Renal cortex interstitium (tissue), 11 donors: ENCODE measurements at regions not wholly inside any gene's neighbourhood (a gene's known extent, or its start where the extent isn't known, plus 50 kb on each side); places are given as distances from the start of the nearest gene placed in this dataset.
A peak's percentile ranks its signal among the peaks of the same experiment; 100 is the strongest.

Experiments
- DNase-seq, 11 donors: peaks; one replicate each; pipeline ENCODE4 v3.0.0-alpha.2; 2013; ENCODE audit warnings: low read depth in 9 of 11, low spot score in 4 of 11; ENCODE audit errors: extremely low read depth in 1 of 11

DNA sequence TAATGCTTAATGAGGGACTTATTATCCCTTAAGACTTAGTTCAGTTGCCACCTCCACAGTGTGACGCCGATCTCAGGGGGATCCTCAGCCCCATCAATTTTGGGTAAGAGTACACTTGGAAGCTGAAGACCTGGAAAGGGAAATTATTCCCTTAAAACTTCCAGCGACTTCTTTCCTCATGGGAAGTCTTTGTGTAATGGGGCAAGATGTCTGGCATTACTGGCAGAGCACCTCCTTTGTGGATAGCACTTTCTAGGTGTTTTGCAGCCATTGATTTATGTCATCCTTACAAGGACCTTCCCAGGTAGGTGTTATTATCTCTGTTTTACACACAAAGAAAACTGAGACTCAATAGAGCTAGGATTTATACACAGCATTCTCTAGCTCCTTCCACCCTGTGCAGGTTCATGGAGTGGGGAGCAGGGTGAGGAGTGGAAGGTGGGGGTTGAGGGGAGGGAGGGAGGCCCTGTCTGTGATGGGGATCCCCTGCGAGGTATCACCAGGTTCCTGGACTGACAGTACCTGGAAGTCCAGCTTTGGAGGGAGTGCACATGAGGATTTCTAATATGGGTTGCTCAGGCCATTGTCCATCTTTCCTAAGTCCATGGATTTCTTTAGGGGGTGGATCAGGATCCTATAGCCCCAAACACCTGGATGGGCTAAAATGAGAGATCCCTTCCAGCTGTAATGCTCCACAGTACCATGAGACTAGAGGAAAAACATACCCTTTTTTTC, 79.4 kb downstream of the MYCN start:
- DNase-seq, result no peak

DNA sequence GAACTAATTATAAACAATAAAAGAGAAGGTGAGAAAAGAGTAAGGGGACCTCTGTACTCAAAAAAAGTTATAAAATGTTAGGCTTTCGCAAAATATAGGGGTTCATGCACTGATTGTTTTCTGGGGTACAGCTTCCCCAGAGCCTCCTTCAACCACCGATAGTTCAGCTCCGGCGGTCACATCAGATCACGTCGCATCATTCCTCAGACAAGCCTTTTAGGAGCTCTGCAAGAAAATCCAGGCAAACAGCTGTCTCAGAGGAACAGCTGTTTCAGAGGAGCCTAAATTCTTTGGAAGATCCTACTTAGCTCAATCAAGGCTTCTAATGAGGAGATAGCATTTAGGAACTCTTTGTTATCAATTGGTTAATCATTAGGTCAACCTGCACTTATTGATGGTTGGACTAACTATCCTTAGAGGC, 78.7 kb downstream of the MYCN start:
- DNase-seq, result no peak

DNA sequence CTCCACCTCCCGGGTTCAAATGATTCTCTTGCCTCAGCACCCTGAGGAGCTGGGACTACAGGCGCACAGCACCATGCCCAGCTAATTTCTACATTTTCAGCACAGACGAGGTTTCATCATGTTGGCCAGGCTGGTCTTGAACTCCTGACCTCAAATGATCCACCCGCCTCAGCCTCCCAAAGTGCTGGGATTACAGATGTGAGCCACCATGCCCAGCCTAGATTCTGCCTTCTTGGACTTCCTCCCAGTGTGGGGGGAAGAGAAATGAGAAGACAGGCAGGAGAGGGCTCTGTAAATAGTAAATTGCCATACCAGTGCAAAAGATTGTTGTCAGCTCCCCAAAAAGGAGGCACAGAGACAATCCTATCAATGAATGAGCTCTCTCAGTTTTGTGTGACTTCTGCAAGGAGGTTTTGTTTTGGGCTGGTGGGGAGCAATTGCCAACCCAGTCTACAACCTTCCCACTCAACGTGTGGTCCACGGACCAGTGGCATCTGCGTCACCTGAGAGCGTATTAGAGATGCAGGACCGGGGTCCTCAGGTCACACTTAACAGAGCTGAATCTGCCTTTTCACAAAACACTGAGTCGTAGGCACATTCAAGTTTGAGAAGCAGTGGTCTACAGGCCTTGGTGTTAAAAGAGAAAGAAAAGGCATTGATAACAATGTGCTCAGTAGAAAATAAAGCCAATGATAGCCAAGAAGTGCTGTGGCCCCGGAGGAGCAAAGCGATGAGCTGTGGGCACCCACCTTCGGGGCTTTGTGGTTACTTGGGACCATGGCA, 78.1 kb downstream of the MYCN start:
- no peak for DNase-seq

GRCh38 chr2:16016282-16016681, 75.9 kb downstream of the MYCN start:
- no peak for DNase-seq

- DNase-seq, result no peak
Observed at GRCh38 chr2:16015903-16016265, 75.5 kb downstream of the MYCN start.

GRCh38 chr2:16015210-16015902, 75.0 kb downstream of the MYCN start:
- no peak for DNase-seq

DNA sequence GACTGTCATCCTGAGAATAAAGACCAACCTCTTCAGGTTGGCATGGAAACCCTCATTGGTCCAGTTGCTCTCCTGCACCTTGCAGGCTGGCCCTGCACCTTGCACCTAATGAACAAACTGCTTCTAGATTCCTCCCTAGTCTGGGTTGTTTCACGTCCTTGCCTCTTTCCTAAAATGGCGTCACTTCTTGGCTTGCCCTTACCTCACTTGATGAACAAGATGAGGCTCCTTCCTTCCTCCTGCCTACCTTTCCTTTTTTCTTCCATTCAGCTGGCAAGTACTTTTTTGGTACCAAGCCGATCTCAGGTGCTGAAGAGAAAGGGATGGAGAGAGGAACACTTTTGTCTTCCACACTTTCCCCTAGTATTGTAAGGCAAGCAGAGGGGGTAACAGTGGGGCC, 74.5 kb downstream of the MYCN start:
- no peak for DNase-seq

GRCh38 chr2:16014041-16014787, 73.9 kb downstream of the MYCN start:
- no peak for DNase-seq

DNA sequence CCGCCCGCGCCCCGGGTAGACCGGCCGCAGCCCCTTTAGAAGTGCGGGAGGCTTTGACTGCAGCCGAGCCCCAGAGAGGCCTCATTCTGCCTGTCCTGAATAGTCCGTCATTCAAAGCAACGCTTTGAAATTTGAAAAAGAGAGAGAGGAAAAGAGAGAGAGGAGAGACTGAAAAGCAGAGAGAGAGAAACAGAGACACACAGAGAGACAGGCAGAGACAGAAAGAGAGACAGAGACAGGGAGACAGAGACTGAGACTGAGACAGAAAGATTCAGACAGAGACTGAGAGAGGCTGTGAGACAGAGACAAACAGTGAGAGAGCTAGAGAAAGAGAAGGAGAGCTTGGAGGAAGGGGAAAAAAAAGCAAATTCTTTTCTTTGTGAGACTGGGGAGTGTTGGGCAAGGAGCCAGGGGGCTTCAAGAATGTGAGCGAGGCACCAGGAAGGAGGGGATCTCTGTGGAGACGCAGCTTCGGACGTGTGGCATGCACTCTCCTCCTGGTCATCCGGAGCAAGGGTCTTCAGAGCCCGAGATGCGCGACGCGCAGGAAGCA, 73.1 kb downstream of the MYCN start:
- no peak for DNase-seq

- peak in 5 of 11 donors; percentile 28 to 67 (median 54) for DNase-seq
Observed at GRCh38 chr2:16012626-16013358, 72.4 kb downstream of the MYCN start.

DNA sequence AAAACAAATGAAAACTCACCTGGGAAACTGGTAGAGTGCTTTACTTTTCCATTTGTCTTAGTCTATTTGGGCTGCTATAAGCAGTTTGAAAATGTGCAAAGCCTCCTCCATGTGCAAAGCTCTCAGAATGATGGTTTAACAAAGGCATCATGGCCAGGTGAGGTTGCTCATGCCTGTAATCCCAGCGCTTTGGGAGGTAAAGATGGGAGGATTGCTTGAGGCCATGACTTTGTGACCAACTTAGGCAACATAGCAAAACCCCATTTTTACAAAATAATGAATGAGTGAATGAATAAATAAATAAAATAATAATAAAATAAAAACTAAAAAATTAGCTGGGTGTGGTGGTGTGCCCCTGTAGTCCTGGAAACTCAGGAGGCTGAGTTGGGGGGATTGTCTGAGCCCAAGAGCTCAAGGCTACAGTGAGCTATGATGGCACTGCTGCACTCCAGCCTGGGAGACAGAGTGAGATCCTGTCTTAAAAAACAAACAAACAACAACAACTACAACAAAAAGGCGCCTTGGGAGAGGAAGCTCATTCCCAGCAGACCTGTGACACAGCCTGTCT, 71.8 kb downstream of the MYCN start:
- DNase-seq, result no peak

GRCh38 chr2:16011621-16011960, 71.2 kb downstream of the MYCN start:
- no peak for DNase-seq

DNA sequence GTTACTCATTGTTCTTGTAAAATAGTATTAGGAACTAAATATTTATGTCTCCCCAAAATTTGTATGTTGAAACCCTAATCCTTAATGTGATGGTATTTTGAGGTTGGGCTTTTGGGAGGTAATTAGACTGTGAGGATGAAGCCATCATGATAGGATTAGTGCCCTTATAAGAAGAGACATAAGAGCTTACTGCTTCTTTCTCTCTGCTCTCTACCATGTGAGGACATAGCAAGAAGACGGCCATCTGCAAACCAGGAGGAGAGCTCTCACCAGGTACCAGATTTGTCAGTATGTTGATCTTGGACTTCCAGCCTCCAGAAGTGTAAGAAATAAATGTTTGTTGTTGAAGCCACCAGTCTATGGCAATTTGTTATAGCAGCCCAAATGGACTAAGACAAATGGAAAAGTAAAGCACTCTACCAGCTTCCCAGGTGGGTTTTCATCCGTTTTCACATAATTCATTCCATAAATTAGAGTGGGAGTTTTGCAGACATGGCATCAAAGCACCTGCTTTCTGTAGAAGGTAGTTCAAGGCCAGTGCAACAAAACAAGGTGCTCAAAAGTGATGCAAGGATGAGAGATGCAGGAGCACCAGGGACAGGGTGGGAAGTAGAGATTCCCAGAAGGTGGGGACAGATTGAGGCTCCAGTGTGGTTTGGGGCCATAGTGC, 70.7 kb downstream of the MYCN start:
- no peak for DNase-seq

- no peak for DNase-seq
Observed at GRCh38 chr2:16010011-16010410, 69.7 kb downstream of the MYCN start.

- no peak for DNase-seq
Observed at GRCh38 chr2:16009560-16009959, 69.2 kb downstream of the MYCN start.

DNA sequence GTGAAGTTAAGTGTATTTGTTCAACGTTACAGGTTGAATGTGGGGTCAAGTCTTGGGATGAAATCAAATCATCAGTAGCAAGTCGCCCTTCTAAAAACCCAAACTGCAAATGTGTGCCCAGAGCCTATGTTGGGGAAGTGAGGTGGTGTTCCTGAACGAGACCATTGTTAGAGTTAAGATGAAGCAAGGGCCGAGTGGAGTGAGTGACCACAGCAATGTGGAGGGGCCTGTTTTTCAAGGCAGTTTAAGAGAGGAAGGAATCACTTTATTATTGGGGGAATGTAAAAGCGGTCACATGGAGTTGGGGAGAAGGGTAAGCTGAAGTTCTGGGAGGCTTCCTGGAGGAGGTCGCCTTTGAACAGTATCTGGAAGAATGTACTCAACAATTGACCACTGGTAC, 68.5 kb downstream of the MYCN start:
- no peak for DNase-seq

- no peak for DNase-seq
Observed at GRCh38 chr2:16008331-16008850, 68.0 kb downstream of the MYCN start.
